ENCODE measurements at regions not wholly inside any gene's neighbourhood (a gene's known extent, or its start where the extent isn't known, plus 50 kb on each side); places are given as distances from the start of the nearest gene placed in this dataset.

- ATAC-seq: no peak
- Histone ChIP-seq H3K27ac (no peak overlapping the region), H3K4me1 (no peaks in the 10 kb centered on the region), H3K36me3 (replicated peaks in 1 of 2; ENCODE audit: insufficient read depth in 1 of 2, low read depth in 2 of 2) (no peaks in the 10 kb centered on the region), H3K4me3 (no peak overlapping the region), H3K27me3 (no peaks in the 10 kb centered on the region), H3K9me3 (no peaks in the 10 kb centered on the region)
- WGBS, 2 donors: 60 to 71% methylated on average over 3 of the region's 3 CpGs
- TF ChIP-seq POLR2A (IDR thresholded peaks at IDR 0.05) (no peak), CTCF (IDR thresholded peaks at IDR 0.05) (no peak)
- intact Hi-C loops (cut with DNase I): no loop called here
- DNase-seq: no peak
Measured at GRCh38 chr18:30491815-30492551, 550.6 kb downstream of the DSC3 start.

GRCh38 chr18:30489890-30490643 is 552.5 kb downstream of the DSC3 start:
- no peaks in the 10 kb centered on the region for H3K27me3 ChIP-seq
- no peak for DNase-seq
- H3K4me3 ChIP-seq: no peak overlapping the region
- no peaks in the 10 kb centered on the region for H3K36me3 ChIP-seq (replicated peaks in 1 of 2; ENCODE audit: insufficient read depth in 1 of 2, low read depth in 2 of 2)
- no peak overlapping the region for H3K27ac ChIP-seq
- 76 to 85% methylated on average over 2 of the region's 2 CpGs for WGBS, 2 donors
- no peak for ATAC-seq
- H3K4me1 ChIP-seq: no peaks in the 10 kb centered on the region
- intact Hi-C loops (cut with DNase I): no loop called here
- H3K9me3 ChIP-seq: no peaks in the 10 kb centered on the region
- TF ChIP-seq CTCF (IDR thresholded peaks at IDR 0.05) (no peak), POLR2A (IDR thresholded peaks at IDR 0.05) (no peak)

GRCh38 chr18:30487962-30488361 is 554.6 kb downstream of the DSC3 start:
- no peak overlapping the region for H3K27ac ChIP-seq
- intact Hi-C loops (cut with DNase I): no loop called here
- no peak overlapping the region for H3K4me3 ChIP-seq
- H3K9me3 ChIP-seq: no peaks in the 10 kb centered on the region
- 67 to 73% methylated on average over 2 of the region's 2 CpGs for WGBS, 2 donors
- H3K36me3 ChIP-seq (replicated peaks in 1 of 2; ENCODE audit: insufficient read depth in 1 of 2, low read depth in 2 of 2): no peaks in the 10 kb centered on the region
- no peaks in the 10 kb centered on the region for H3K27me3 ChIP-seq
- DNase-seq (no peak), ATAC-seq (no peak)
- TF ChIP-seq POLR2A (IDR thresholded peaks at IDR 0.05) (no peak), CTCF (IDR thresholded peaks at IDR 0.05) (no peak)
- H3K4me1 ChIP-seq: no peaks in the 10 kb centered on the region

GRCh38 chr18:30486856-30487255 is 555.7 kb downstream of the DSC3 start:
- no peaks in the 10 kb centered on the region for H3K36me3 ChIP-seq (replicated peaks in 1 of 2; ENCODE audit: insufficient read depth in 1 of 2, low read depth in 2 of 2)
- WGBS, 2 donors: 43 to 45% methylated on average over 1 of the region's 1 CpG
- no peak for ATAC-seq
- no peaks in the 10 kb centered on the region for H3K4me1 ChIP-seq
- H3K27ac ChIP-seq: no peak overlapping the region
- intact Hi-C loops (cut with DNase I): no loop called here
- TF ChIP-seq POLR2A (IDR thresholded peaks at IDR 0.05) (no peak), CTCF (IDR thresholded peaks at IDR 0.05) (no peak)
- no peak for DNase-seq
- H3K9me3 ChIP-seq: no peaks in the 10 kb centered on the region
- no peaks in the 10 kb centered on the region for H3K27me3 ChIP-seq
- H3K4me3 ChIP-seq: no peak overlapping the region

All from body of pancreas (tissue), 4 donors.